H9 (cell line): ENCODE measurements at regions not wholly inside any gene's neighbourhood (a gene's known extent, or its start where the extent isn't known, plus 50 kb on each side); places are given as distances from the start of the nearest gene placed in this dataset.
A peak's percentile ranks its signal among the peaks of the same experiment; 100 is the strongest.

Source experiments
- DNase-seq: peaks from one replicate; pipeline ENCODE4 v3.0.0-alpha.2; 2017
- H2AFZ ChIP-seq: one replicate; pipeline ENCODE4 v1.6.1; 2013; ENCODE audit warnings: mild to moderate bottlenecking, low read length, control low read depth, moderate library complexity
- H2AK5ac ChIP-seq: 2 replicates; pipeline ENCODE4 v1.6.1; 2013; ENCODE audit warnings: low read length, control low read depth, mixed read lengths; ENCODE audit not compliant: insufficient read length
- H2BK120ac ChIP-seq: one replicate; pipeline ENCODE4 v1.6.1; 2013; ENCODE audit warnings: low read depth, mild to moderate bottlenecking, low read length, control low read depth, inconsistent platforms; ENCODE audit not compliant: poor library complexity, severe bottlenecking
- H2BK12ac ChIP-seq: 2 replicates; pipeline ENCODE4 v1.6.1; 2013; ENCODE audit warnings: low read length, control low read depth, mixed read lengths, low read depth; ENCODE audit not compliant: insufficient read length
- H2BK15ac ChIP-seq: 2 replicates; pipeline ENCODE4 v1.6.1; 2013; ENCODE audit warnings: low read depth, low read length, control low read depth
- H2BK20ac ChIP-seq: one replicate; pipeline ENCODE4 v1.6.1; 2013; ENCODE audit warnings: low read depth, mild to moderate bottlenecking, low read length, control low read depth, inconsistent platforms; ENCODE audit not compliant: poor library complexity, severe bottlenecking
- H2BK5ac ChIP-seq: 2 replicates; pipeline ENCODE4 v1.6.1; 2013; ENCODE audit warnings: low read length, control low read depth, mixed read lengths; ENCODE audit not compliant: insufficient read length
- H3K14ac ChIP-seq: 2 replicates; pipeline ENCODE4 v1.6.1; 2013; ENCODE audit warnings: low read length, control low read depth; ENCODE audit not compliant: insufficient read depth
- H3K18ac ChIP-seq: 2 replicates; pipeline ENCODE4 v1.6.1; 2013; ENCODE audit warnings: low read depth, mild to moderate bottlenecking, mixed read lengths, low read length, control low read depth; ENCODE audit not compliant: insufficient read length
- H3K23ac ChIP-seq: 2 replicates; pipeline ENCODE4 v1.6.1; 2013; ENCODE audit warnings: low read length, control low read depth, mixed read lengths, low read depth; ENCODE audit not compliant: insufficient read length
- H3K23me2 ChIP-seq: 2 replicates; pipeline ENCODE4 v1.6.1; 2013; ENCODE audit warnings: low read depth, mild to moderate bottlenecking, mixed read lengths, low read length, control low read depth; ENCODE audit not compliant: insufficient read length, poor library complexity, severe bottlenecking
- H3K27ac ChIP-seq: 2 replicates; pipeline ENCODE4 v1.5.1; 2013; ENCODE audit warnings: low read length, control low read depth, mixed read lengths, low read depth; ENCODE audit not compliant: insufficient read length
- H3K27me3 ChIP-seq: 2 replicates; pipeline ENCODE4 v1.6.1; 2013; ENCODE audit warnings: low read length, control low read depth, inconsistent platforms; ENCODE audit not compliant: insufficient read depth
- H3K4ac ChIP-seq: 2 replicates; pipeline ENCODE4 v1.6.1; 2013; ENCODE audit warnings: low read depth, mild to moderate bottlenecking, control low read depth, inconsistent platforms, low read length, moderate library complexity
- H3K4me1 ChIP-seq: 2 replicates; pipeline ENCODE4 v1.6.1; 2013; ENCODE audit warnings: low read length, control low read depth, inconsistent platforms; ENCODE audit not compliant: insufficient read depth
- H3K4me2 ChIP-seq: 2 replicates; pipeline ENCODE4 v1.6.1; 2013; ENCODE audit warnings: low read length, control low read depth, mixed read lengths; ENCODE audit not compliant: insufficient read length, insufficient read depth
- H3K56ac ChIP-seq: 2 replicates; pipeline ENCODE4 v1.6.1; 2013; ENCODE audit warnings: low read depth, mild to moderate bottlenecking, mixed read lengths, low read length, control low read depth; ENCODE audit not compliant: insufficient read length
- H3K79me1 ChIP-seq: 2 replicates; pipeline ENCODE4 v1.6.1; 2013; ENCODE audit warnings: low read depth, mild to moderate bottlenecking, moderate library complexity, low read length, control low read depth, inconsistent platforms; ENCODE audit not compliant: insufficient read depth, poor library complexity, severe bottlenecking
- H3K79me2 ChIP-seq: 2 replicates; pipeline ENCODE4 v1.6.1; 2013; ENCODE audit warnings: low read length, control low read depth, inconsistent platforms; ENCODE audit not compliant: insufficient read depth
- H3K9ac ChIP-seq: 2 replicates; pipeline ENCODE4 v1.6.1; 2013; ENCODE audit warnings: low read length, control low read depth, mixed read lengths; ENCODE audit not compliant: insufficient read length; ENCODE audit errors: extremely low read depth
- H3K9me3 ChIP-seq: one replicate; pipeline ENCODE4 v1.6.1; 2013; ENCODE audit warnings: low read depth, low read length, inconsistent platforms; ENCODE audit not compliant: control insufficient read depth
- H3T11ph ChIP-seq: one replicate; pipeline ENCODE4 v1.6.1; 2013; ENCODE audit warnings: mild to moderate bottlenecking, low read length, control low read depth, inconsistent platforms
- H4K20me1 ChIP-seq: one replicate; pipeline ENCODE4 v1.6.1; 2013; ENCODE audit not compliant: control insufficient read depth, insufficient read length, insufficient read depth
- H4K5ac ChIP-seq: 2 replicates; pipeline ENCODE4 v1.6.1; 2013; ENCODE audit warnings: low read depth, mild to moderate bottlenecking, mixed read lengths, low read length, control low read depth; ENCODE audit not compliant: insufficient read length
- H4K8ac ChIP-seq: replicated peaks from 2 replicates; pipeline ENCODE4 v1.6.1; 2013; ENCODE audit warnings: low read length, control low read depth, mixed read lengths, low read depth; ENCODE audit not compliant: insufficient read length
- H4K91ac ChIP-seq: 2 replicates; pipeline ENCODE4 v1.6.1; 2013; ENCODE audit warnings: low read depth, mild to moderate bottlenecking, moderate library complexity, mixed read lengths, low read length, control low read depth; ENCODE audit not compliant: insufficient read length
- H3K27ac Mint-ChIP-seq, 3 experiments: 2 replicates in 2 of 3; 3 replicates in 1 of 3; pipeline ENCODE4 v1.8.0; 2020 to 2021; ENCODE audit warnings: mixed read lengths in 3 of 3, mild to moderate bottlenecking in 1 of 3, moderate library complexity in 1 of 3
- H3K27me3 Mint-ChIP-seq: 2 replicates; pipeline ENCODE4 v1.8.0; 2021; ENCODE audit warnings: low read depth, mild to moderate bottlenecking, moderate library complexity, mixed read lengths
- H3K36me3 Mint-ChIP-seq, 3 experiments: 2 replicates in 2 of 3; 3 replicates in 1 of 3; pipeline ENCODE4 v1.8.0; 2020 to 2021; ENCODE audit warnings: low read depth in 3 of 3, mixed read lengths in 3 of 3; ENCODE audit not compliant: insufficient read depth in 1 of 3
- H3K4me1 Mint-ChIP-seq, 2 experiments: 2 replicates each; pipeline ENCODE4 v1.8.0; 2020; ENCODE audit warnings: mixed read lengths in 2 of 2
- H3K4me3 Mint-ChIP-seq, 2 experiments: 2 replicates in 1 of 2; 3 replicates in 1 of 2; pipeline ENCODE4 v1.8.0; 2020 to 2021; ENCODE audit warnings: mild to moderate bottlenecking in 2 of 2, mixed read lengths in 2 of 2, moderate library complexity in 1 of 2
- H3K9me3 Mint-ChIP-seq, 2 experiments: 2 replicates in 1 of 2; 3 replicates in 1 of 2; pipeline ENCODE4 v1.8.0; 2020; ENCODE audit warnings: mild to moderate bottlenecking in 2 of 2, mixed read lengths in 2 of 2, moderate library complexity in 1 of 2
- CTCF ChIP-seq: fragments of 200-600 bp; sonication (generic); conservative IDR thresholded peaks from 3 replicates; pipeline ENCODE4 v1.8.0; 2021; ENCODE audit warnings: antibody characterized with exemption, mild to moderate bottlenecking
- WGBS: extraction: QIAGEN DNeasy Blood & Tissue Kit; methylation state at CpG from one replicate; pipeline ENCODE4 v1.1.7; 2013; ENCODE audit warnings: missing lambda C conversion rate, low lambda C conversion rate, mixed read lengths; ENCODE audit not compliant: insufficient read length; ENCODE audit errors: extremely low coverage; 5-methylcytosine and 5-hydroxymethylcytosine counted together

DNA sequence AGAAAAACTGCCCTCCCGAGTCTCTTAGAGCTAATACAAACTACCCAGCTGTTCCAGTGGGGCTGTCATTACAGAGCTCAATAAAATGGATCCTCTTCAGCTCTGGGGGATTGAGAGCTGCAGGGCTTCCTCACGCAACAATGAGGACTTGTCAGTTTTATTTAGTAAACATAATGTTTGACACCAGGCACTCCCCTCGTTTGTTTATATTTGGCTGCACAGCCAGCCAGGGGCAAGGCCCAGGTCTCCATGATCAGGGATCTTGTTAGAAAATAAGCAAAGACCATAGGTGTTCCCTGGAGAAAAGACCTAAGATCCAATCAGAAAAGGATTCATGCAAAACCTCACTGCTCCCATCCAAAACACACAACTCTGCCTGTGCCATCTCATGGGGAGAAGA is 158.2 kb downstream of the C1D start:
- no peak for TF ChIP-seq CTCF
- H3K14ac ChIP-seq, result no peak overlapping the region
- no peaks in the 10 kb centered on the region for H3K79me2 ChIP-seq
- no peak overlapping the region for H3T11ph ChIP-seq
- no peaks in the 10 kb centered on the region for H3K4me1 ChIP-seq
- H3K27ac Mint-ChIP-seq, result no peak overlapping the region
- H3K4me3 Mint-ChIP-seq, result no peak overlapping the region
- no peak overlapping the region for H2AK5ac ChIP-seq
- H3K4me2 ChIP-seq, result no peak overlapping the region
- H3K18ac ChIP-seq, result no peak overlapping the region
- H4K20me1 ChIP-seq, result no peaks in the 10 kb centered on the region
- H4K8ac ChIP-seq, result no peak overlapping the region
- H3K27me3 Mint-ChIP-seq, result peaks cover 22% of the 10 kb centered on the region
- H3K4me1 Mint-ChIP-seq, result peaks cover 23 to 28% of the 10 kb centered on the region in 2 experiments
- H2BK20ac ChIP-seq, result no peak overlapping the region
- DNase-seq, result no peak
- H3K36me3 Mint-ChIP-seq, result peaks cover 2 to 12% (median 5%) of the 10 kb centered on the region in 3 experiments; a peak in 4 of 7 replicates
- no CpG with 5 or more reads among the region's 3 CpGs for WGBS
- H3K4ac ChIP-seq, result no peak overlapping the region
- H3K79me1 ChIP-seq, result no peaks in the 10 kb centered on the region
- H3K23me2 ChIP-seq, result no peaks in the 10 kb centered on the region
- no peaks in the 10 kb centered on the region for H3K9me3 ChIP-seq
- H3K27me3 ChIP-seq, result no peaks in the 10 kb centered on the region
- H3K27ac ChIP-seq, result no peak overlapping the region
- H2BK5ac ChIP-seq, result no peak overlapping the region
- H4K5ac ChIP-seq, result no peak overlapping the region
- H3K56ac ChIP-seq, result no peak overlapping the region
- peak overlapping the region; percentile 14 for H2BK120ac ChIP-seq
- peaks cover 5 to 9% of the 10 kb centered on the region in 2 experiments; a peak in 4 of 5 replicates for H3K9me3 Mint-ChIP-seq
- H2BK12ac ChIP-seq, result no peak overlapping the region
- H3K23ac ChIP-seq, result no peak overlapping the region
- H2AFZ ChIP-seq, result no peak overlapping the region
- no peak overlapping the region for H2BK15ac ChIP-seq
- H4K91ac ChIP-seq, result no peak overlapping the region
- H3K9ac ChIP-seq, result no peak overlapping the region
